ENCODE measurements at regions not wholly inside any gene's neighbourhood (a gene's known extent, or its start where the extent isn't known, plus 50 kb on each side); places are given as distances from the start of the nearest gene placed in this dataset.
"Not testable (repeated sequence)": the region's sequence is repeated elsewhere in the genome, so short reads cannot be mapped to it uniquely, and the experiment has no call there.

DNA sequence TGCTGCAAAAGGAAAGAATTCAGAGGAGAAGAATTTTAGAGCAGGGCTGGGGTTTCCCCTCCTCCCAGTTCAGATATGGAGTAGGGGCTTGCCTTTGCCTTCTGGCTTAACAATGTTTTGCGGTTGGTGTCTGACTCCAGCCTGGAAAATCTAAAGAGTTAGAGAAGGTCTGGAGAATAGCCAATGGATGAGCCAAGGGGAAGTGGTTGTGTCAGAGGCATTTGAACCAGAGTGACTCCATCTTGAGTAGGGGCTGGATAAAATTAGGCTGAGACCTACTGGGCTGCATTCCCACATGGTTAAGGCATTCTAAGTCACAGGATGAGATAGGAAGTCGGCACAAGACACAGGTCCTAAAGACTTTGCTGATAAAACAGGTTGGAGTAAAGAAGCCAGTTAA is 133.7 kb downstream of the DIRAS2 start:
- no peak for DNase-seq

DNA sequence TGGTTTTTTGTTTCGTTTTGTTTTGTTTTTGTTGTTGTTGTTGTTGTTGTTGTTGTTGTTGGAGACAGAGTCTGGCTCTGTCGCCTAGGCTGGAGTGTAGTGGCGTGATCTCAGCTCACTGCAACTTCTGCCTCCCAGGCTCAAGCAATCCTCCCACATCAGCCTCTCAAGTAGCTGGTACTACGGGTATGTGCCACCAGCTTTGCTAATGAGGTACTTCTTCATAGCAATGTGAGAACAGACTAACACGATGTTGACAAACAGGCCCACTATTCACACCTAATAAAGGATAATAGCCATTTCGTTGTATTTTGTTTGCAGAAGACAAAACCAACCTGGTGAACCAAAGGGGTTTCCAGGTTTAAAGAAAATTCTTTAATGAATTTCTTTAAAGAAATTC is 130.9 kb downstream of the DIRAS2 start:
- no peak for DNase-seq

DNA sequence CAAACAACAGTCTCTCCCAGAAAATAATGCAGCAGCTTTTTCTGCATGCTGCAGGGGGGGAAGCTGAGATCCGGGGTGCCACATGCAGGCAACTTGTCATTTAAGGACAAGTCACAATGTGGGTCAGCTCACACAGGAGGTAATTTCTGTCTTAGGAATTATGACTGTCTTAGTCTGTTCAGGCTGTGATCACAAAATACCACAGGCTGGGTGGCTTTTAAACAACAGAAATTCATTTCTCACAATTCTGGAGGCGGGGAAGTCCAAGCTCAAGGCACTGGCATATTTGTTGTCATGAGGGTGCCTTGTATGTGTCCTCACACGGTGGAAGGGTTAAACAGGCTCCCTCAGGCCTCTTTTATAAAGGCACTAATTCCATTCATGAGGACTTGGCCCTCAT is 127.7 kb downstream of the DIRAS2 start:
- DNase-seq = no peak

DNA sequence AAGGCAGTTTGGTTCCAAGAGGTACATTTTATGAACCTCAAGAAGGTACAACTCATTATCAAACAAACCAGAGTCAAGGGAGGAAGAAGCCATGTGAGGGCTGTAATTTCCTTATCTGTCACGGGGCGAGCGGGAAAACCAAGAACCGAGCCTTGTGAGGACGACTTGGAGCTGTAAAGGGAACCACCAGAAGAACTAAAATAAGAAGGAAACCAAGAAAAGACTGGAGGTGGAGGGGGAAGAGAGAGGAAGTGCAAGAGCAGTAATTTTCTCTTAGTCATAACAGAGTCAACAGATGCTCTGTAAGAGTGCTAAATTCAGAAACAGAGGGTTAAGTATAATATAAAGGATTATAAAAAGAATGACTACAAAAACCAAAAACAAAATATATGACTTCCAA is 127.1 kb downstream of the DIRAS2 start:
- no peak for DNase-seq

DNA sequence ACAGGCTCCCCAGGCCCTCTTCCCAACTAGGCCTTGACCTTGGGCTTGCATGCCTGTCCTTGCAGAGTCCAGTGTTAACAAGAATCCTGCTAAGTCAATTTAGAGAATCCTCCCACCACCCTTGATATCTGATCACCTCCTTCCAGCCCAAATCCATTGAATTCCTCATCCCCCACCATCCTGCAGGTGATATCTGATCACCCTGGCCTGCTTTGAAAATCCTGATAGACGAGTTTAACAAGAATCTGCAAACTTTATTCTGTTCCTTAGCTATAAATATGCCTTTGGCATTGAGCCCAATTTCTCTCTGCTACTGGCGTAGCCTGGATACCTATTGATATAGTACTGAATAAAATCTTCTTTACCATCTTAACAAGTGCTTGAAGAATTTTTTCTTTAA is 125.5 kb downstream of the DIRAS2 start:
- DNase-seq = no peak

DNA sequence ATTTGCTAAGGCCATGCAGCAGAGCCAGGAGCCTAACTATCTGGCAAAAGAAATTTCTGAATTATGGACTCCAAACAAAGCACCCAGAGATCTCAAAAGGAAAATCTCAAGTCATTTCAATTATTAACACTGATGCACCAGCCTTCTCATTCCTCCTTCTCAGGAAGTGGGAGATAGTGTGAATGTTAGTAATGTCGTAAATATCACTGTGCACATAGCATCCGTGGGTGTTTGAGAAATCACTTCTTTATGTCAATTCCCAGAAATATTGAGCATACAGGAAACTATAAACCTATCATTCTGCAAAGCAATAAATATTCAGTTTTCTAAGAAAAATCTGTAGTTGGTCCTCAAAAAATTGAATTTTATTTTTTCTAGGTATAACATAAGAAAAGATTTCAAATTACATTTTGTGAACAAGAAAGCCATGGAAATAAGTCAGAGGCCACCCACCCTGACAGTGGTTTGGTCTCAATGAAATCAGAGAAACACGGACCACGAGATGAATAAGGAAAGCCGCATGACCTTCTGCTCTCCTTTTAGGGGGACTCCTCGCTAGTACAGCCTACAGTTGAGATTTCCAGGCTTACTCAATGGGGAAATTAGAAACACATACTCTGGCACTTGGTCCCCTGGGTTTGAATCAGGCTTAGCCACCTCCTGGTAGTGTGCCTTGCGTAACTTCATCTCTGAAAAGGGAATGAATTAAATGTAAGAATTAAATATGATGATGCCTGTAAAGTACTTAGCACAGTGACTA is 120.6 kb downstream of the DIRAS2 start:
- DNase-seq = no peak

DNA sequence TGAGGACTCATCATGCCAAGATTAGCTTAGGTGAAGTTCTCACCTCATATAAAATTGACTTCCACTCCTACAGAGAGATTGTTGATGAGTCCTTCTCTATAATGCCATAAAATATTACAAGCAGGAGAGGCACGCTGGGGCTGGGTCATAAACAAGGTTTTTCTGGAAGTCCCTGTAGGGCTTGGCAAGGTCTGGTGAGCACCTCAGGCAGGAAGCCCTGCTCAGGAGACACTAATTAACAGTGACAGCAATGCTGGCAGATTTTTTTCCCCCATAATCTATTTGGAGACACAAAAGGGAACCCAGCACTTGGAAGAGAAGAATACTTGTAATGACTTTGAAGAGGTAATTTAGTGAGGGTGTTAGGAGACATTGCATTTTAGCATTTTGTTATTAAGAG is 118.7 kb downstream of the DIRAS2 start:
- no peak for DNase-seq

DNA sequence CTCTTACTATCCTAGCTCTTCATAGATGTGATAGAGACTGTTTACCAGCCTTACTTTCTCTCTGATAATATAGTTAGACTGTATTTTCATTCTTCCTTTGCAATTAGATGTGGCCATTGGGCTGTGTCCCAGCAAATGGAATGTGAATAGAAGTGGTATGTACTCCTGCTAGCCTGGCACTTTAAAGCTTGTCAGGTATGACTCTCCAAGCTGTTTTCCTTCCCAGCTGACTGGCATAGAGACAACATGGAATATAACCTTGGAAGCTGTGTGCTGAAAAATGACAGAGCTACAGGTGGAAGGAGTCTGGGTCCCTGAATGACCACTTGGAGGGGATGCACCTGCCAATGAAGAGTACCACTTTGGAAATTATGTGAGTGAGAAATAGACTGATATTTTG is 116.2 kb downstream of the DIRAS2 start:
- DNase-seq = no peak

DNA sequence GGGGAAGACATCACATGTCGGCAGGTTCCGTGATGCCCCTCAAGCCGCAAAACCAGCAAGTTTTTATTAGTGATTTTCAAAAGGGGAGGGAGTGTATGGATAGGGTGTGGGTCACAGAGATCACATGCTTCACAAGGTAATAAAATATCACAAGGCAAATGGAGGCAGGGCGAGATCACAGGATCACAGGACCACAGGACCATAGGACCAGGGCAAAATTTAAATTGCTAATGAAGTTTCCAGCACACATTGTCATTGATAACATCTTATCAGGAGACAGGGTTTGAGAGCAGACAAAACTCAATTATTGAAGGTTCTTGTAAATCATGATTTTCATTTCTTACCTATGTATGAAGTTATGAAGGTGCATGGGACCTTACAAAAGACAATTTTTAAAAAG is 106.5 kb downstream of the DIRAS2 start:
- DNase-seq = not testable (repeated sequence)

DNA sequence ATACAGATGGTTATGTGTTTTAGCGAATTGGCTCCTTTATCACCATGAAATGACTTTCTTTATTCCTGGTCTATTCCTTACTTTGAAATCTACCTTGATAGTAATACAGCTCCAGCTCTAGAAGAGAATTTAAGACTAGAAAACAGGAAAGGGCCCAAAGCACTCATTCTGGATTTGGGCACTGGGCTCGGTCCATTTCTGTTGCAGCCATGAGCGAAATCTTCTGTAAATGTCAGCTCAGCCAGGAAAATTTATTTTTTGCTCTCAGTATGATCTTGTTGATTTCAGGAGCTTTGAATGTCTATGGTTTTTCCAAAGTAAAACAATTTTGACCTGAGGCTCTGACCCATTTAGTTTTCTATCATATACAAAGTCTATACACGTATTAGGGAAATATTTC is 104.1 kb downstream of the DIRAS2 start:
- DNase-seq = no peak

DNA sequence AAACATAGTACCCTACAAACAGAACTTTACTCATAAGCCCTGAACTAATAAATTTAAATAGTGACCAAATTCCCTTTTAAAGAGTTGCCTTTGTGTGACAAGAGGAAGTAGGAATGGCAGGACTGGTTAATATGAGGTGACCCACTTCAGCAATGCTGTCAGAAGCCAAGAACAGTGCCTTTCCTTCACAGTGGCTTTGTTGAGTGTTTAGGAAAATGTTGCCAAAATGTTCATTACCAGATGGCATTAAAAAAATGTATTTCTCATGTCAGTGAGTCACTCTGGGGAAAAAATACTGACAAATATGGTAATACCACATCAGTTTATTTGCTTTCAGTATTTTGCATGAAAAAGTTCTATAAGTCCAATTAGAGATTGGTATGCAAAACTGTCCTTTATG is 103.3 kb downstream of the DIRAS2 start:
- DNase-seq = no peak

DNA sequence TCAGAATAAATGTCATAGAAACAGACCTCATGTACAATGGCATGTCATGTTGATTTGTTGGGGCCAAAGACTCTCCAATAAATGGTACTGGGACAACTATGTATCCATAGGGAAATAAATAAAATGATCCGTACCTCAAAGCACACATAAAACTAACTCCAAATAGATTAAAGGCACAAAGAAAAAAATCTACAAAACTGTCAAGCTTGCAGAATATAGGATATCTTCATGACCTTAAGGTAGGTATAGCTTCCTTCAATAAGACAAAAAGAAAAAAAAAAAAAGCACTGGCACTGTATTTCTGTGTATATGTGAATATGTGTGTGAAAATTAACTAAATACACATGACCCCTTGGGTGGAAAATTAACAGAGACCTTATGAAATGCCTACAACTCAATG is 101.9 kb downstream of the DIRAS2 start:
- no peak for DNase-seq

DNA sequence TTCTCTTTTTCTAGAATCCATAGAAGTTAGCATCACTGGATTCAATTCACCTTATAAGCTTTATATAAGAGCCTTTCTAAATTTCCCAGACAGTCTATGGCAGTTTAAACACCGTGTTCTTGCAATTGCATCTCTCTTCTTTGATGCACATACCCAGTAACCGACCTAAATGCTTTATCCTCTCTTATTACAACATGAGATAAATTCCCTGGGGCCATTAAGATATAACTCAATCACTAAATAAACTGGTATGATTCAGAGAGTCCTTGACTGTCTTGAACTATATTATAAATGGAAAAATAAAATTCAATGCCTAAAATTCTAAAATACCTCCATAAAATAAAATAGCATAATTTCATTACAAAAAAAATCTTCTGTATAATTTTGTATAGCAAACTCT is 98.1 kb downstream of the DIRAS2 start:
- DNase-seq = no peak

DNA sequence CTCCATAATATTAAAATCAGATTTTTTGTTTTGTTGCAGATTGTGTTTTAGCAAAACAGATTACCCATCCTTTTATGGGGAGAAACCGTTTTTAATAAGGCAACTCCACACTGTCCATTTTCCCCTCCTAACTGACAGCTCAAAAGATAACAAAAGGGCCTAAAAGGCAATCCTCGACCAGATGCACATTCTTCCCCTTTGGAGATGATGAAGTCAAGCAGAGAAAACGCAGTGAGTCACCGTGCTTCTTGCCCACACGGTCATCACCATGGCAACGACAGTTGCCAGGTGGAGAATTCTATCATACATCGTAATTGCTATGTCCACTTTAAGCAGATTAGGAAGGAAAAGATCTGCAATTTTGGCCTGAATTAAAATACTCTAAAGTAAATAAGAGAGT is 96.4 kb downstream of the DIRAS2 start:
- DNase-seq = peak; percentile 26

DNA sequence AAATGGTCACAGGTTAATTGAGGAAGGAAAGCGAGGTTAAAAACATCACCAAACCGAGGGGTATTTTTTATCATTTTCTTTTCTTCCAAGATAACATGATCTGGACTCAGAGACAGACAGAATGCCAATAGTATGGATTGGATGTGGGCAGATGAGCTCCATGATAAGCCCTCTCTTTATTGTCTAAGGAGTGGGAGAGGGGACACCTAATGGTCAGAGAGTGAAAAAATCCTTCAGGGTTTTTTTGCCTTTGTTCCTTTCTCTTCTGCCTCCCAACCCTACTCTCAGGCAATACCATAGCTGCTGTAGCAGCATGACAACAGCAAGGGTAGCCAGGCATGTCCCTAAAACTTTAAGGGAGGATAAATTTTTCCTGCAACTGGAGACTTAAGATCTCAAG is 94.7 kb downstream of the DIRAS2 start:
- no peak for DNase-seq

DNA sequence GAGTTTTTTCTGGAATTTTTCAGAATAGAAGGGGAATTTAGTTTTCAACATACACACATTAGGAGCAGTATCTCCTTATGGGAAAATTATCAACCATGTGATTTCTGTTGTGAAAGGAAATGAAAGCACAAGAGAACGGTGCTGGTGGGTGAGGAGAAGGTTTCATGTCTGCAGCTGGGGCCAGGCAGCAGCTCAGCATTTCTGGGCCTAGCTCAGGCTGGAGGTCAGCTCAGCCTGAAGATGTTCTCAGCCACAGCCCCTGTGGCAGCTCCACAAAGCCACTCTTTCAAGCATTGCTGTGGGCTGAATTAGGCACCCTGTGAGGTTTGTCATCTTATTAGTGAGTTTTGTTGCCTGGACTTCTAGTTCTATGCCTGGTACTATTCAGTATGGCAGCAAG is 90.3 kb downstream of the DIRAS2 start:
- DNase-seq = no peak

DNA sequence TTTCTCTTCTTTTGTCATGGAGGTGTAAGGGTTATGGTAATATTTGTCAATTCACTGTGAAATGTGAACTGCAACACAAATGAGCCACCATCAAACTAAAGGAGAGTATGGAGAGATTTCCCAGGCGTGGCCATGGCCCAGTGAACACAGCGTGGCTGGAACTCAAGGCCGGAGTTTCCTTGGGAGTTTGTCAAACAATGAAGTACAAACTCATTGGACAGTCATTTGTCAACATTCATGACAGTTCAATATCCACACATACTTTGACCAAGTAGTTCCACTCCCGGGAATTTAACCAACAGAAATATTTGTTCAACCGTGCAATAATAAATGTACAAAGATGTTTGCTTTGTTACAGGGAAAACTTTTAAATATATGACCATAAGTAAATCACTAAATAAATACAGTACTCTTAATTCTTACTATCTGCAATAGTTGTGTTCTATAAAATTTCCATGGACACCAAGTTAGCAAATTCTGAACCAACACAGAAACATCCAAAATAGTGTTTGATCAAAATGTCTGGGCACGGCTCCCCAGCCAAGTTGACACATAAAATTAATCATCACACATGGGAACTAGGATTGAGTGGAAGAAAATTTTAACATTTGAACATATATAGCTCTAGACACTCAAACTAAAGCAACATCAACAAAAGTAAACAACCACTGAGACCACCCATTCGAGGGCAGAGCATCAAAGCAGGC is 87.1 kb downstream of the DIRAS2 start:
- no peak for DNase-seq

DNA sequence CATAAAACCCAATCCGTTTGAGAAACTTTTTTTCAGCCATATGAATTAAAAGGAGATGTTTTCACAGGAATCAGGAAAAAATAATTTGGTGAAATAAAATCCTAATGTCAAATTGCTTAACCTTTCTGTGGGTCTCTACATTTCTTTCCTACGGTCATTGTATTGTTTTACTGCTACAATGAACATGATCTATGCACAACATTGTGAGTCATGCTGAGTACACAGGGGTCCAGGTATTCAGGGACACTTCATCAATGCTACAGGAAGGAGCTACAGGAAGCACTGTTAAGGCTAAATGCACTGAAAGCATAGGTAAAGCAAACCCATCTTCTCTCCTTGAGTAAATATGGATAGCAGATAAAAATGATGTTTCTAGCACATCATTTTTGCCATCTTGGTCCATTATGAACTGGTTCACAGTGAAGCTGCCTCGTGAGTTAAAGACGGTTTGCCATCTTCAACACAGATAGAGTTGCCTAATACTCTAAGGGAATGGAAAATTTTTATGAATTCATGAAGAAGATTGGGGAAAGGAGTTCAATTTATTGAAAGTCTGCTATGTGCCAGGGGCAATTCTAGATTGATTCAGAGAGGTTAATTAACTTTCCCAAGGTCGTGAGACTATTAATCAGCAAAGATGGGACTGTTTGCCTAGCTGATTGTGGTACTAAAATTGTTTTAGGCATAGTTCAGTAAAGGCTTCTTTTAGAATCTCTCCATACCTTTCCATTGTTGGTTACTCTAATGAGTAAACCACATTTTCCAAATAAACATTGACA is 85.5 kb downstream of the DIRAS2 start:
- no peak for DNase-seq

DNA sequence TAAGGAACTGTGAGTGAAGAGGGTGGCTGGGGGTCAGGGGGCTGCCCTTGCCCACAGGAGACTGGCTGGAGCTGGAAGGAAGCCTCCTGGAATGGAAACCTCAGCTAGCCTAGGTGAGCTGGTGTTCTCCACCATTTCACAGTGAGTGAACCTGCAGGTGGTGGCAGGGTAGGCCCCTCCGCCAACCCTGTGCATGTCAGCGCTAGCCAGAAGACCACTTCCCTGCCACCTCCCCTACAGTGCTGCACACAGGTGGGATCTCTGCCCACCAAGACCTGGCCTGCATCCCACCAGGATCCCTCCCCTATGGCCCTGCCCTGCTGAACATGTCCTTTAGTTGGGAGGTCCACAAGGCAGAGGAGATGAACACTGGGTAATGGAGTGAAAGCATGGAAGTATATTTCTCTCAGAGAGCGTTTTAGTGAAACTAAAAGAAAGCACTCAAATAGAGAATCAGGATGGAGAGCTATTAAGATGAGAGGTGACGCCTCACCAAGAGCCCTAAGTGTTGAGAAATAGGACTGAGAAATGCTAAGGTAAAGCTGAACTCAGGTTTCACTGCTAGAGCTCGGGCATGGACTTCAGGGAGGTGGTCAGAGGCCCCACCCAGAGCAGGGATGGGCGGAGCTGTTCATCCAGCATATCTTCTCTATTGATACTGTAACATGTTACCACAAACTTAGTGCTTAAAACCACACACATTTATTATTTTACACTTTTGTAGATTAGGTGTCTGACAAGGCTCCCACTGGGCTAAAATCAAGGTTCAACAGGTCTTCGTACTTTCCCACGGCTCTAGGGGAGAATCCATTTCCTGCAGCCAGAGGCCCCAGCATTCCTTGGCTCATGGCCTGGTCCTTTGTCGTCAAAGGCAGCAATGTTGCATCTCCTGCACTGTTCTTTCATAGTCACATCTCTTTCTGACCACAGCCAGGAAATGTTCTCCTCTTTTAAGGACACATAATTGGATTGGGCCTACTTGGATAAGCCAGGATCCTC is 83.2 kb downstream of the DIRAS2 start:
- no peak for DNase-seq
